DOHH2 (cell line): ENCODE measurements at regions not wholly inside any gene's neighbourhood (a gene's known extent, or its start where the extent isn't known, plus 50 kb on each side); places are given as distances from the start of the nearest gene placed in this dataset.

Experiments
- H3F3A ChIP-seq: fragments of 200-600 bp; sonication (generic), shearing (Covaris generic); 2 replicates; pipeline ENCODE4 v1.6.0; 2016; ENCODE audit warnings: antibody characterized with exemption, mild to moderate bottlenecking; ENCODE audit not compliant: control insufficient read depth, insufficient read depth
- H3K27ac ChIP-seq: fragments of 200-600 bp; sonication (generic); 2 replicates; pipeline ENCODE4 v1.5.1; 2014; ENCODE audit warnings: low read depth, mild to moderate bottlenecking, low read length, moderate library complexity
- H3K27me3 ChIP-seq: fragments of 200-600 bp; sonication (generic); 2 replicates; pipeline ENCODE4 v1.6.1; 2014; ENCODE audit warnings: mild to moderate bottlenecking, low read length, mixed read lengths; ENCODE audit not compliant: control insufficient read depth
- H3K36me3 ChIP-seq: fragments of 200-600 bp; sonication (generic); 2 replicates; pipeline ENCODE4 v1.6.1; 2014; ENCODE audit warnings: mild to moderate bottlenecking, low read length, moderate library complexity, mixed read lengths; ENCODE audit not compliant: control insufficient read depth
- H3K4me1 ChIP-seq: fragments of 200-600 bp; sonication (generic); 2 replicates; pipeline ENCODE4 v1.6.1; 2014; ENCODE audit warnings: mild to moderate bottlenecking, low read length, mixed read lengths; ENCODE audit not compliant: control insufficient read depth
- H3K4me2 ChIP-seq: fragments of 200-600 bp; sonication (generic); 2 replicates; pipeline ENCODE4 v1.6.0; 2014; ENCODE audit warnings: mild to moderate bottlenecking, low read length, moderate library complexity
- H3K4me3 ChIP-seq: fragments of 200-600 bp; sonication (generic); 2 replicates; pipeline ENCODE4 v1.5.1; 2014; ENCODE audit warnings: mild to moderate bottlenecking, low read length, mixed read lengths
- H3K79me2 ChIP-seq: fragments of 200-600 bp; sonication (generic); 2 replicates; pipeline ENCODE4 v1.6.1; 2014; ENCODE audit warnings: mild to moderate bottlenecking, low read length, mixed read lengths; ENCODE audit not compliant: control insufficient read depth
- H3K9me2 ChIP-seq: fragments of 200-600 bp; sonication (generic); replicated peaks from 2 replicates; pipeline ENCODE4 v1.6.1; 2014; ENCODE audit warnings: mild to moderate bottlenecking, low read length, mixed read lengths; ENCODE audit not compliant: control insufficient read depth
- H3K9me3 ChIP-seq: fragments of 200-600 bp; sonication (generic); 2 replicates; pipeline ENCODE4 v1.6.1; 2014; ENCODE audit warnings: antibody characterized with exemption, low read length, mixed read lengths; ENCODE audit not compliant: control insufficient read depth, insufficient read depth
- H4K20me1 ChIP-seq: fragments of 200-600 bp; sonication (generic); 2 replicates; pipeline ENCODE4 v1.6.0; 2014; ENCODE audit warnings: low read depth, mild to moderate bottlenecking, antibody characterized with exemption, low read length, moderate library complexity; ENCODE audit not compliant: control insufficient read depth, insufficient read depth
- CTCF ChIP-seq: fragments of 200-600 bp; sonication (generic); IDR thresholded peaks from one replicate; pipeline ENCODE4 v1.5.1; 2014; ENCODE audit warnings: antibody characterized with exemption, mild to moderate bottlenecking, low read depth, low read length; ENCODE audit not compliant: poor library complexity, severe bottlenecking
- EZH2phosphoT487 ChIP-seq: fragments of 200-600 bp; sonication (generic); IDR thresholded peaks from 2 replicates; pipeline ENCODE4 v1.6.1; 2017; ENCODE audit warnings: borderline replicate concordance, mild to moderate bottlenecking, antibody characterized with exemption, low read length, moderate library complexity, mixed read lengths

GRCh38 chr3:150063237-150063636 lies 92.5 kb upstream of the PFN2 start:
- H3K4me1 ChIP-seq: no peaks in the 10 kb centered on the region
- no peaks in the 10 kb centered on the region for H3F3A ChIP-seq
- TF ChIP-seq EZH2phosphoT487: no peak
- TF ChIP-seq CTCF: no peak
- H3K27ac ChIP-seq: no peak overlapping the region
- no peak overlapping the region for H3K4me3 ChIP-seq
- no peaks in the 10 kb centered on the region for H3K9me2 ChIP-seq
- no peaks in the 10 kb centered on the region for H3K79me2 ChIP-seq
- H3K4me2 ChIP-seq: no peak overlapping the region
- H3K36me3 ChIP-seq: no peaks in the 10 kb centered on the region
- no peaks in the 10 kb centered on the region for H4K20me1 ChIP-seq
- peaks cover 4% of the 10 kb centered on the region for H3K27me3 ChIP-seq
- no peaks in the 10 kb centered on the region for H3K9me3 ChIP-seq

DNA sequence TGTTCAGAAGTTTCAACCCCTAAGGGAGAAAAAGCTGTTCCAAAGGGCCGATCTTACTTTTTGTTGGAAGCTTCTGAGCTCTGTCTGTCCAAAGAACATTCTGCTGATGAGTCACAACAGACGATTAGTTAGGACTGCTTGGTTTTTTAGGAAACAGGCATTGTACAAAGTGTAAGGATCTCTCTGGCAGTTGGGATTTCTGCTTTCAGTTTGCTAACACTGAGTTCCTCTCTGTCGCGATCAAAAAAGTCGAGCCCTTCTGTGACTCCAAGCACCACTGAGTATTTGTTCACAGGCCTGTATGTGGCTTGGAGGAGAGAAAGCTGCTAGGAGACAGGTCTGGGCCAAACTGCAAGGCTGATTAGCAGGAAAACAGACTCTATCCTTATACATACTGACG lies 91.8 kb upstream of the PFN2 start:
- H3K9me3 ChIP-seq: no peaks in the 10 kb centered on the region
- H3K4me2 ChIP-seq: no peak overlapping the region
- no peaks in the 10 kb centered on the region for H3F3A ChIP-seq
- TF ChIP-seq EZH2phosphoT487 (no peak), CTCF (no peak)
- H3K27ac ChIP-seq: no peak overlapping the region
- no peaks in the 10 kb centered on the region for H4K20me1 ChIP-seq
- H3K79me2 ChIP-seq: no peaks in the 10 kb centered on the region
- no peaks in the 10 kb centered on the region for H3K4me1 ChIP-seq
- H3K4me3 ChIP-seq: no peak overlapping the region
- H3K36me3 ChIP-seq: no peaks in the 10 kb centered on the region
- H3K9me2 ChIP-seq: no peaks in the 10 kb centered on the region
- no peaks in the 10 kb centered on the region; the same call in 1 of the 2 replicates for H3K27me3 ChIP-seq

- H3K9me3 ChIP-seq: no peaks in the 10 kb centered on the region
- H3K4me1 ChIP-seq: no peaks in the 10 kb centered on the region
- no peak overlapping the region for H3K4me2 ChIP-seq
- H3K4me3 ChIP-seq: no peak overlapping the region
- no peaks in the 10 kb centered on the region; the same call in 1 of the 2 replicates for H3K27me3 ChIP-seq
- H3K9me2 ChIP-seq: no peaks in the 10 kb centered on the region
- no peaks in the 10 kb centered on the region for H3K79me2 ChIP-seq
- no peaks in the 10 kb centered on the region for H3F3A ChIP-seq
- no peaks in the 10 kb centered on the region for H3K36me3 ChIP-seq
- TF ChIP-seq EZH2phosphoT487 (no peak), CTCF (no peak)
- H4K20me1 ChIP-seq: no peaks in the 10 kb centered on the region
- H3K27ac ChIP-seq: no peak overlapping the region
These were observed 90.8 kb upstream of the PFN2 start for GRCh38 chr3:150061288-150062024.
